Panc1 (cell line): ENCODE measurements at regions not wholly inside any gene's neighbourhood (a gene's known extent, or its start where the extent isn't known, plus 50 kb on each side); places are given as distances from the start of the nearest gene placed in this dataset.

Experiments used
- ATAC-seq: fragments of 200-7000 bp; cut with Tn5 transposase; 2 replicates; pipeline ENCODE4 v1.9.1; 2020; ENCODE audit warnings: mild to moderate bottlenecking, moderate library complexity
- BruUV-seq: library from RNA; stranded (reverse); fragments of 400-500 nt; replicated peaks from 2 replicates; lab custom pipeline; 2021; lab: Mats Ljungman, UMichigan
- CTCF ChIA-PET: fragments of 300-600 bp; sonication (Branson Sonifier 250); formaldehyde crosslinking; loops from one replicate; lab custom pipeline; 2022; ENCODE audit warnings: antibody characterized with exemption; lab: Charles Lee
- POLR2A ChIA-PET: fragments of 300-600 bp; sonication (Branson Sonifier 250); formaldehyde crosslinking; loops from one replicate; lab custom pipeline; 2022; ENCODE audit warnings: antibody characterized with exemption; lab: Charles Lee
- DNase-seq: peaks from one replicate; pipeline ENCODE4 v3.0.0-alpha.2; 2010; ENCODE audit warnings: low read depth, low spot score
- H3K27ac ChIP-seq: 2 replicates; pipeline ENCODE4 v1.5.1; 2011; ENCODE audit warnings: mild to moderate bottlenecking, low read length, inconsistent platforms
- H3K27me3 ChIP-seq: fragments of 200-500 bp; sonication (Bioruptor generic); 2 replicates; pipeline ENCODE4 v1.6.0; 2014; ENCODE audit warnings: low read length, inconsistent platforms; ENCODE audit not compliant: control insufficient read depth, insufficient read depth
- H3K36me3 ChIP-seq: fragments of 200-500 bp; sonication (Bioruptor generic); 2 replicates; pipeline ENCODE4 v1.5.1; 2014; ENCODE audit warnings: inconsistent platforms, mild to moderate bottlenecking, low read length, moderate library complexity; ENCODE audit not compliant: control insufficient read depth, insufficient read depth
- H3K4me1 ChIP-seq: 2 replicates; pipeline ENCODE4 v1.5.1; 2011; ENCODE audit warnings: inconsistent platforms, mild to moderate bottlenecking, low read length, moderate library complexity; ENCODE audit not compliant: control insufficient read depth, insufficient read depth
- H3K4me3 ChIP-seq, 2 experiments: 2 replicates each; pipeline ENCODE4 v1.5.1; 2011 to 2012; ENCODE audit warnings: low read depth in 2 of 2, low read length in 2 of 2, mild to moderate bottlenecking in 2 of 2, inconsistent platforms in 1 of 2, moderate library complexity in 1 of 2
- H3K9me3 ChIP-seq: fragments of 200-500 bp; sonication (Bioruptor generic); 2 replicates; pipeline ENCODE4 v1.5.1; 2014; ENCODE audit warnings: low read depth, mild to moderate bottlenecking, inconsistent platforms, low read length, moderate library complexity; ENCODE audit not compliant: control insufficient read depth, insufficient read depth
- POLR2AphosphoS5 ChIP-seq: IDR thresholded peaks from 2 replicates; pipeline ENCODE4 v1.6.1; 2012; ENCODE audit warnings: mild to moderate bottlenecking, low read depth, low read length, moderate library complexity
- SIN3A ChIP-seq: IDR thresholded peaks from 2 replicates; pipeline ENCODE4 v1.6.1; 2012; ENCODE audit warnings: low read depth, mild to moderate bottlenecking, low read length, moderate library complexity, borderline replicate concordance; ENCODE audit not compliant: insufficient read depth
- TCF7L2 ChIP-seq: IDR thresholded peaks from 2 replicates; pipeline ENCODE4 v1.6.1; 2011; ENCODE audit warnings: mild to moderate bottlenecking, low read depth, low read length, inconsistent platforms
- in situ Hi-C: cut with HindIII; loops from 2 replicates; pipeline ENCODE4 v1.10.0; 2016; ENCODE audit warnings: low sequenced_read_pairs, low pct_unique_long_range_greater_than_20kb
- intact Hi-C: fragments of 100-400 bp; cut with micrococcal nuclease; formaldehyde crosslinking; loops from one replicate; pipeline ENCODE4 v1.10.0; 2022; ENCODE audit not compliant: unreplicated experiment
- TF ChIP-seq, protein P1 (sequence below): fragments of 450-650 bp; IDR thresholded peaks from 2 replicates; pipeline ENCODE4 v1.5.1; 2017; ENCODE audit warnings: mild to moderate bottlenecking
- TF ChIP-seq, protein P2 (sequence below), 2 experiments: IDR thresholded peaks; 2 replicates each; pipeline ENCODE4 v1.6.1; 2011 to 2012; ENCODE audit warnings: low read depth in 2 of 2, control low read depth in 1 of 2, low read length in 1 of 2, mild to moderate bottlenecking in 1 of 2, moderate library complexity in 1 of 2; ENCODE audit not compliant: insufficient read depth in 1 of 2

DNA sequence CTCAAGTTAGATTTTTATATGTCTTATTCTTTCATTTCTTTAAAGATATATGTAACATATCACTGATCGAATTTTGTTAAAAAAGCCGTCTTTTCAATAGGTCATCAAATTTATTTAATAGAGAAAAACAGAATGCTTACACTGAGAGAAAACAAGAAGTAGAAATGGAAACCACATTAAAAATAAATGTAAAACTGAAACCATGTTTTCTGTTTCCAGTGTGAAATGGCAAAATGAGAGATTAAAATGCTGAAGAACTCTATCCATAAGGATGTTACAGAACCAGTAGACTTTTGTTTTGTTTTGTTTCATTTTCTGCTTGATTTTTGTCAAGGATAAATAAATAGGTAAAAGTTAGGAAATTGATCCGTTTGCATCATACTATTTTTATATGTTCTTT, 210.1 kb downstream of the PRDM9 start:
- no peaks in the 10 kb centered on the region for H3K9me3 ChIP-seq
- CTCF ChIA-PET, result no interaction called here
- TF ChIP-seq SIN3A, result no peak
- no peak for TF ChIP-seq TCF7L2
- TF ChIP-seq, protein P1, sequence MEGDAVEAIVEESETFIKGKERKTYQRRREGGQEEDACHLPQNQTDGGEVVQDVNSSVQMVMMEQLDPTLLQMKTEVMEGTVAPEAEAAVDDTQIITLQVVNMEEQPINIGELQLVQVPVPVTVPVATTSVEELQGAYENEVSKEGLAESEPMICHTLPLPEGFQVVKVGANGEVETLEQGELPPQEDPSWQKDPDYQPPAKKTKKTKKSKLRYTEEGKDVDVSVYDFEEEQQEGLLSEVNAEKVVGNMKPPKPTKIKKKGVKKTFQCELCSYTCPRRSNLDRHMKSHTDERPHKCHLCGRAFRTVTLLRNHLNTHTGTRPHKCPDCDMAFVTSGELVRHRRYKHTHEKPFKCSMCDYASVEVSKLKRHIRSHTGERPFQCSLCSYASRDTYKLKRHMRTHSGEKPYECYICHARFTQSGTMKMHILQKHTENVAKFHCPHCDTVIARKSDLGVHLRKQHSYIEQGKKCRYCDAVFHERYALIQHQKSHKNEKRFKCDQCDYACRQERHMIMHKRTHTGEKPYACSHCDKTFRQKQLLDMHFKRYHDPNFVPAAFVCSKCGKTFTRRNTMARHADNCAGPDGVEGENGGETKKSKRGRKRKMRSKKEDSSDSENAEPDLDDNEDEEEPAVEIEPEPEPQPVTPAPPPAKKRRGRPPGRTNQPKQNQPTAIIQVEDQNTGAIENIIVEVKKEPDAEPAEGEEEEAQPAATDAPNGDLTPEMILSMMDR, result no peak
- TF ChIP-seq POLR2AphosphoS5, result no peak
- TF ChIP-seq, protein P2, sequence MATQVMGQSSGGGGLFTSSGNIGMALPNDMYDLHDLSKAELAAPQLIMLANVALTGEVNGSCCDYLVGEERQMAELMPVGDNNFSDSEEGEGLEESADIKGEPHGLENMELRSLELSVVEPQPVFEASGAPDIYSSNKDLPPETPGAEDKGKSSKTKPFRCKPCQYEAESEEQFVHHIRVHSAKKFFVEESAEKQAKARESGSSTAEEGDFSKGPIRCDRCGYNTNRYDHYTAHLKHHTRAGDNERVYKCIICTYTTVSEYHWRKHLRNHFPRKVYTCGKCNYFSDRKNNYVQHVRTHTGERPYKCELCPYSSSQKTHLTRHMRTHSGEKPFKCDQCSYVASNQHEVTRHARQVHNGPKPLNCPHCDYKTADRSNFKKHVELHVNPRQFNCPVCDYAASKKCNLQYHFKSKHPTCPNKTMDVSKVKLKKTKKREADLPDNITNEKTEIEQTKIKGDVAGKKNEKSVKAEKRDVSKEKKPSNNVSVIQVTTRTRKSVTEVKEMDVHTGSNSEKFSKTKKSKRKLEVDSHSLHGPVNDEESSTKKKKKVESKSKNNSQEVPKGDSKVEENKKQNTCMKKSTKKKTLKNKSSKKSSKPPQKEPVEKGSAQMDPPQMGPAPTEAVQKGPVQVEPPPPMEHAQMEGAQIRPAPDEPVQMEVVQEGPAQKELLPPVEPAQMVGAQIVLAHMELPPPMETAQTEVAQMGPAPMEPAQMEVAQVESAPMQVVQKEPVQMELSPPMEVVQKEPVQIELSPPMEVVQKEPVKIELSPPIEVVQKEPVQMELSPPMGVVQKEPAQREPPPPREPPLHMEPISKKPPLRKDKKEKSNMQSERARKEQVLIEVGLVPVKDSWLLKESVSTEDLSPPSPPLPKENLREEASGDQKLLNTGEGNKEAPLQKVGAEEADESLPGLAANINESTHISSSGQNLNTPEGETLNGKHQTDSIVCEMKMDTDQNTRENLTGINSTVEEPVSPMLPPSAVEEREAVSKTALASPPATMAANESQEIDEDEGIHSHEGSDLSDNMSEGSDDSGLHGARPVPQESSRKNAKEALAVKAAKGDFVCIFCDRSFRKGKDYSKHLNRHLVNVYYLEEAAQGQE (IDR thresholded peaks at IDR 0.05; ENCODE audit: insufficient read depth in 1 of 2, low read depth in 2 of 2, low read length in 1 of 2), result no peak
- no peak overlapping the region for H3K27ac ChIP-seq
- in situ Hi-C loops (no loop called here), intact Hi-C loops (no loop called here)
- no peak overlapping the region for H3K4me3 ChIP-seq
- ATAC-seq, result no peak
- no TSS peak for BruUV-seq
- no peaks in the 10 kb centered on the region for H3K27me3 ChIP-seq
- POLR2A ChIA-PET, result no interaction called here
- 0 out of 2 replicates have a peak, but pooled peaks cover 1% of the 10 kb centered on the region for H3K4me1 ChIP-seq
- no peak for DNase-seq
- no peaks in the 10 kb centered on the region for H3K36me3 ChIP-seq

DNA sequence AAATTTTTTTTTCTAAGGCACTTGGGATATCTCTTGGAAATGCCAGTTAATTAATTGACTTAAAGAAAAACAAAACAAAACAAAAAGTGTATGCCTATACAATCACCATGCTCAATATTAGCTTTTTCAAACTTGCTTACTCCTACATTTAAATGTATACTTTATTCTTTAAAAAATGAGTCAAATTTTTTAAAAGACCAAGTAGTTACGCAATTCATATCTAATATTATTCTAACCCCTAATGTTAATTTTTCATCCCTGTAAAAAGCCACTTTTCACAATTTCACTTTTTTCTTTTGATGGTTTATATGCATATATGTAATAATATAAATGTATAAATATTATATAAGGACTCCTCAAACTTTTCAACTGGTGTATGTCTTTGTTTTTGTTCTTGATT, 211.2 kb downstream of the PRDM9 start:
- Histone ChIP-seq H3K36me3 (no peaks in the 10 kb centered on the region), H3K4me1 (0 out of 2 replicates have a peak, but pooled peaks cover 3% of the 10 kb centered on the region), H3K4me3 (no peak overlapping the region), H3K9me3 (no peaks in the 10 kb centered on the region), H3K27me3 (no peaks in the 10 kb centered on the region), H3K27ac (no peak overlapping the region)
- ATAC-seq (no peak), DNase-seq (no peak)
- no TSS peak for BruUV-seq
- CTCF ChIA-PET, result no interaction called here
- POLR2A ChIA-PET, result no interaction called here
- intact Hi-C loops, result no loop called here
- in situ Hi-C loops, result no loop called here
- no peak for TF ChIP-seq POLR2AphosphoS5
- TF ChIP-seq, protein P1, result no peak
- TF ChIP-seq, protein P2 (IDR thresholded peaks at IDR 0.05; ENCODE audit: insufficient read depth in 1 of 2, low read depth in 2 of 2, low read length in 1 of 2), result no peak
- TF ChIP-seq SIN3A, result no peak
- no peak for TF ChIP-seq TCF7L2
